NCI-H2227 (cell line): ENCODE measurements at regions not wholly inside any gene's neighbourhood (a gene's known extent, or its start where the extent isn't known, plus 50 kb on each side); places are given as distances from the start of the nearest gene placed in this dataset.

Experiments
- DNase-seq: peaks from one replicate; lab custom pipeline; 2025; ENCODE audit not compliant: unreplicated experiment; lab: John Stamatoyannopoulos, UW

DNA sequence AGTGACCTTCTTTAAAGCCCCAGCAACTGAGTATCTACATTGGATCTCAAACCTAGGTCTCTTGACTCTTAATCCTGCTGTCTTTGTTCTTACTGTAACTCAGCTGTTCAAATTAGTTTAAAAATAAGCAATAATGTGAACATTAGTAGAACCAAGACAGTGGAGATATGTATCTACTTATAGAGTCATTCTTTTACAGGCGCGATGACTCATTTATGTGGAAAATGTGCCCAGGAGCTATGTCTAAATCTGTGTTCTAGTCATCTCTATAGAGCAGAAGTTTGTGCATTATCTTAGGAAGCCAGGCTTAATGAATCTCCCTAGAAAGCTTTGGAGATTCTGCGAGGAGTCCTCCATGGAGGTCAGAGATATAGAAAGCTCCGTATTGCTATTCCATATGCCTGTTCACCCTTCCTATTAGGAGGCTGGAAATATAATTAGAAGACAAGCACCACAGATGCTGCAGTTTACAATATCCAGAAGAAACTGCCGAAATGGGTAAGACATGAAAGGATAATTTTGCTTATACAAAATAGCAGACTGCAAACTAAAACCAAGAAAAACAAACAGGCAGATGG lies 211.6 kb downstream of the TRIB2 start:
- DNase-seq, result no peak

DNA sequence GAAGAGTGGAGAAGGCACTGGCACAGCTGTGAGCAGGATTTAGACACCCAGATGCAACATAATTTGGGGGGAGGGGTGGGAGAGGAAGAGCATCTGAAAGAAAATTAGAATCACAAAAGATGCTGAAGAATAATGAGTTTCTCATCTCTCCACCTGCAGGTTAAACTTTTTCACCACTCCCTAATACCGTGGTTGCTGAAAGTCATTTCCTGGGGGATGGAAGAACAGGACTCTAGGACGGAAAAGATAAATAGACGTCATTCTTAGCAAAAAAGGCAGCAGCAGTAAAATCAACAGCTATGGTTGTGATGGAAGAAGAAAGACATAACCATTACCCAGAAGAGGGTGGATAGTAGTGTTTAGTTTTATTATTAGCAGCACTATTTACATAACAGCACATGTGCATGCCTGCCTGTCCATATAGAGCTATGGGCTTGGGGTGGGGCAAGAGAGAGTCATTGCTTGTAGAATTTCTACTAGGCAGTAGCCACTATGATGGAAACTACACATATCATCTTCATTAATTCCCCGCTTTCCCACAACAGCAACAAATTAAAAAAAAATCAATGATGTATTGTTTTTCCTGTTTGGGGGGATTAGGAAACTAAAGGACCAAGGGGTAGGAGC lies 212.2 kb downstream of the TRIB2 start:
- no peak for DNase-seq

DNA sequence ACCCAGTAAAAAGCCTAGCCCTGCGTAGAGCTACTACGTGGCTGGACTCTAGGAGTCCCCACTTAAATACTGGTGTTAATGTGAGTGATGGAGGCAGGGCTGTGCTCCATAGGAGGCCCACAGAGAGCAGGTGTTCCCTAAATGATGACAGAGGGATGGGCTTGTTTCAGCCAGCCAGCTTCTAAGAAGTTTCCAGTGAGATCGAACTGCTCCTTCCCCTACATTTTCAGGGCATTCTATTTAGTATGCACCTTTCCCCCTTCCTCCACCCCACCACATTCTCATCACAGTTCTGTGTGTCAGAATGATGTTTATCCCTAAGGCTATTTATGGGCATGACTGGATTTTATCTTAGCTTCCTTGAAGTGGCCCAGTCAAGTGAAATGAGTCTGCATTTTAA lies 213.0 kb downstream of the TRIB2 start:
- peak; percentile 4 for DNase-seq

DNA sequence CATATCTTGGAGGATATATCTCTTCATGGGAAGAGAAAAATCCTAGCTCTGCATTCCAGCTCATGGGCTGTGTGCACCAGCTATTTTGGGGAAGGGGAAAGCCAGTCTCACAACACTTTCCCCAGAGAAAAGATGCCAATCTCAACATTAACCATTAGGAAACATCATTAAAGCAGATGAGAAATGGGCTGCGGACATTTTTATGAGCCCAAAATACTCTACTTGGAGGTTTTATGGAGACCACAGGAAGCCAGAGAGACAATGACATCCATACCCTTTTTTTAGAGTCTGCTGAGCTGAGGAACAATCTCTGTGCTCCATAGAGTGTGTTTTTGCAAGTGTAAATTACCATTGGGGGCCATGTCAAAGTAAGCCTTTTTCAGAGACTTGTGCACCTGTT lies 213.7 kb downstream of the TRIB2 start:
- no peak for DNase-seq

DNA sequence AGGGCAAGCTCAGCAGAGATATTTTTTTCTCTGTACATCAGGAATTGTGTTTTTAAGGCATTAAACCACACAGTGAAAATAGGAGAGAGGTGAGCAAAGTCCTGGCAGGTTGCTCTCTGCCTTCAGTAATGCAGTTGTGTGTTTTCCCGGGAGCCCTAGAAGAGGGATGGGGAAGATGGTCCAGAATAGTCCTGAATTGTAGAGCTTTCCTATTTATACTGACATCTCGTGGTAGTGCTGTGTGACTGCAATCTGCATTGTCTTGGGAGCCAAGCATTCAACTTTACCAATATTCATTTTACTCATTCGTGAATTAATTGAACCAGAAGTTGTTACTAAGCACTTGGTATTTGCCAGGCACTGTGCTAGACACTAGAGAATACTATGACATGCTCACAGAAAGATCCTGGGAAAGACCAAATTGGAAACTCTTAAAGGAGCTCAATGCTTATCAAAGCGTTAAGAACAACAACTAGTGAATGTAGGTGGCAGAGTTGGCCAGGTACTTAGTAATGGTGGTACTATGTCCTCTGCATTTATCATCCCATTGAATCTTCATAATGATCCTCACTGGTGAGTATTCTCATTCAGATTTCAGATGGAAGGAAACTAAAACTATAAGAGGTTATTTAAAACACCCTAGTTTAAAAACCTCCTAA lies 214.6 kb downstream of the TRIB2 start:
- peak; percentile 56 for DNase-seq

DNA sequence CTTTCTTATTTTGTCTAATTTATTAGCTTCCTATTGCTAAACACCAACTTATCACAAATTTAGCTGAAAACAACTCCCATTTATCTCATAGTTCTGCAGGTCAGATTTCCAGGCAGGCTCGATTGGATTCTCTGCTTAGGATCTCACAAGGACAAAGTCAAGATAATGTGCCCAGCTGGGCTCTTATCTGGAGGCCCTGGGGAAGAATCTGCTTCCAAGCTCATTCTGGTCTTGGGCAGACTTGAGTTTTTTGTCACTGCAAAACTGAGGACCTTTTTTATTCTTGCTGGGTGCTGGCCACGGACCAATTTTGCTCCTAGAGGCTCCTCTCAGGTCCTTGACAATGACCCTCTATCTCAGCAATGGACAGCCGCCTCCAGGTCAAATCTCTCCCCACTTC lies 215.5 kb downstream of the TRIB2 start:
- no peak for DNase-seq

DNA sequence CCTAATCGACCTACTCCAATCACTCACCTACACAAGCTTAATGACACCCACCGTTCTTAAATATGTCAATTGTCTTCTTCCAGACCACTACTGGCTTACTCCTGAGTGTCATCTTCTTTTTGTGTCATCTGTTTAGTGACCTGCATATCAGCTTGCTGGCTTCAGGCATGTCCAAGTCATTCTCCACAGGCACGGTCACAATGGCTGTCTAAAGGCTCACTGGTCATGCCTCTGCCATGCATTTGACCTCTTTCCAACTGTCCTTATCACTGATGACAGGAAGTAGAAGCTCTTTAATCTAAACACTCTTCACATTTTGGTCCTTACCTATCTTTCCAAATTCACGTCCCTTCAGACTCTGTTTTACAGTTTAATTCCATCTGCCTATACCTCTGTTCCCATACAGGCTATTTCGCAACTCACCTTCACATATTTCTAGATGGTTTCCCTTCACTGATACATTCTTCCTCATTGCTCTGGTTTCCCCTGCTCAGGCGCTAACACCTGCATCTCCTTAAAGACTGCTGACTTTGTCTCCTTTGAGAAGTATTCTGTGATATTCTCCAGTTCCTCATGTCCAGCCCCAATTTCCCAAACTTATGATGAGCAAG lies 217.5 kb downstream of the TRIB2 start:
- no peak for DNase-seq

DNA sequence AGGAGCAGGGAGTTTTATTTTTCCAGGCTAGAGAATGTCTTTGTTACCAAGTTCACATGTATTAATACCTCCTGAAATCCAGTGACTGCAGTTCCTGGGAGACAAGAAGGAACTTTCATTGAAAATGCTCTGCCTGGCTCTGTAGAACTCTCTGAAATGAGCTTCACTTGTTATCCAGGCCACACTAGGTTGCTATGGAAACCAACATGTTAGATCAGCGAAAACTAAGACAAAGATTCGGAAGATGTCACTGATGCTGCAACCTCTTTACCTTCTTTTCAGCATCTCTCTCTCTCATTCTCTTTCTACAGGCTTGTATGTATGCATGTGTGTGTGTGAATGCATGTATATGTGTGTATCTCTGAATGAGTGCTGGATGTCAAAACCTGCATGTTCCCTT lies 218.5 kb downstream of the TRIB2 start:
- DNase-seq, result peak; percentile 26

DNA sequence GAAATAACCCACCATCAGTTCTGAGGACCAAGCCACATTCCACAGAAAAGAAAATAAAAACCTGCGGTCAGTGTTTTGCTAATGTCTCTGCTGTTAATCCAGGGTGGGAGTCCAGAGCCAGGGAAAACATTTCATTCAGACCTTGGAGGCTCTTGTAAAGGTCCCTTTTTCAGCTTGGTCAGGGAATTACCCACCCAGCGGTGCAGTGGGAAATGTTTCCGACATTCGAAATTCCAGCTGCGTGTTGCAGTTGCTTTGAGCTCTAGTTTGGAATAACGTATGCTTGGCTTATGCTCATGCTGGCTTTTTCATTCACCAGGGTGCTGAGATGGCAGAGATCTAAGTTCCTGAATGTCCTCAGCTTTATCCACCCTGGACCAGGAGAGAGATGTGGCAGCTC lies 219.1 kb downstream of the TRIB2 start:
- DNase-seq, result no peak

DNA sequence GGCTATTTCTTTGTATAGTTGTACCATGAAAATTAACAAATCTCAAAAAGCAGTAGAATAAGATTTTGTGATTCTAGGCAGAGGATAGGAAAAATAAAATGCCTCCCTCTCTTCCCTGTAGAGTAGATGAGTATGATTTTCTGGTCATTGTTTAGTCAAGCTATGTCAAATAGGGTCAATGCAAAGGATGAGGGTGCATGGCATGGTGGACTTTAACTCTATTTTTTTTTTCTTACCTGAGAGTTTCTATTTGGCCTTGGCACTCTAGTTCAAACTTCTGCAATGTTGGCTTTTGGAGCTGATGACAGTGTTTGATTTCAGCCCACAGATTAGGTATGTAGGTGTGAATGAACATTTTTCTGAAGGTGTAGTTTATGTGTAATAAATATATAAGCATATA lies 224.5 kb downstream of the TRIB2 start:
- no peak for DNase-seq

DNA sequence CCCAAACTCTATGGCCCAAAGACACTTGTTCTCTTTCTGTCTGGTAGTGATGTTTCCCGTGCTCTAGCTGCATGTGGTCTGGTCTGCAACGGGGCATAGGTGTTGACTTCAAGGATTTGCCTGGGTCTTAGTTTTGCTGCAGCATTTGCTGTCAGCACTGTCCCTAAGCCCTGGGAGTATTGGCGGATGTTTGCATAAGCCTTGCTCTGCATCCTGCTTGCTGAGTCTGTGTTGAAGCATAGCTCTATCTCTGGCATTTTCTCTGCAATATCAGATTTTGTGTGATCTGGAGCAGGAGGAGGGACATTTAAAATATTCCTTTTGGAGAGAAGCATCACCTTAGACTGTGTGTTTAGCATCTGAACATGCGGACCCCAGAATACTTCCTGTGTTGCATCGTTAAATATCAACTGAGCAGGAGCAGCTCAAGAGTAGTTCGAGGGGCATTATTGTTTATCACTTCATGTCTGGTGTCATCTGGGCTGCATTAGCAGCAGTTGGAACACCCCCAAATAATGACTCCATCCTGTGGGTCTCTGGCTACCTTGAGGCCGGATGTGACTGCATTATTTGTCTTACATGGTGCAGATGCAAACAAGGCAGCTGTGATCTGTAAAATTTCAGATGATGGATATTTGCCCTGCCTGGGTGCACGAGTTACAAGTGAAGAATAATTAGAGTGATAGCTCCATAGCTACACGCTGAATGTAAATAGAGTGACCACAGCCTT lies 231.7 kb downstream of the TRIB2 start:
- DNase-seq, result no peak

DNA sequence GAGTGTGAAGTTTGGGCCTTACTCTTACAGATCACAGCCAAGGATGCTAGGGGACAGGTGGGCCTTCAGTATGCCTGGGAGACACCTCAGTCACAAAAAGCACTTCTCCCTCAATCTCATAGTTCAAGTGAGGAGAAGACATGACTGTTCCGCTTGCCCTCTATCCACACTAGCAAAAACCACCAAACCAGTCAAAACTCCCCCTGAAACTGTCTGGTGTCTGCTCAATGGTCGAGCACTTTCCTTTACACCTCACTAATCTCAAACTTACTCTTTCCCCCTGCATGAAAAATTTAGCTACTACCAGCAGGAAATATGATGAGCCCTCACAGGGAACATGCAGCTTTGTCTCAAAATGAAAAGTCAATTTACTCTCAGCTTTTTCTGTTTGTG lies 232.2 kb downstream of the TRIB2 start:
- DNase-seq, result no peak

DNA sequence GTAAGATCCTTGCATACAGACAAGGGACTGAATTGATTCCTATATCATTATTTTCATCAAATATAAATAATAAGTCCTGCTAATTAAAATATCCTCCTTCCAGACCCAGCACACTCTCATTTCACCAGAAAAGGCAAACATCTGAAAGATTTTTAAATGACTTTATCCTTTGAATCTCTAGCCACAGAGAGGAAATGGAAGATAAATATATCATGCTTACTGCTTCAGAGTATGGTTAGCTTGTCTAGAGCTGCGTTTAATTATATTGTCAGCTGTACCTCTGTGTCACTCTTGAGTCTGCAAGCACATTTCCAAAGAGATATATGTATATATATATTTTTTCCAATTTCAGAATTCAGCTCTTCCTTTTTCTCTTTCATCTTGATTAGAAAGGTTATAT lies 232.7 kb downstream of the TRIB2 start:
- no peak for DNase-seq

DNA sequence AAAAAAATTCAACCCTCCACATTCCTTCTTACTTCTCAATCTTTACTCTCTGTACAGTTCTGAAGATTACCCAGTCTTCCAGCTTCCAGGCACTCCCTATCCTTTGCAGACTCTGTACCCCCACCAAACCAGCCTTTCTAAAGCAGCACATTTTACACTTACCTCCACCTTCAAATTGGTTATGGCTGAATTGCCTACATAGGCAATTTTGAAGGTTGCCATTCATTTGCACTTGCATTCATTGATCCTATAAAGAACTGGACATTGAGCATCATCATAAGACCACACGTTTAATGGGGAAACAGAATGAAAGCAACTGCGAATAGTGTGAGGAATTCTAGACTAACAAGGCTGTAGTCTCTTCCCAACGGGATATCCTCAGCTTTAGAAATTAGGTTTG lies 233.4 kb downstream of the TRIB2 start:
- no peak for DNase-seq

DNA sequence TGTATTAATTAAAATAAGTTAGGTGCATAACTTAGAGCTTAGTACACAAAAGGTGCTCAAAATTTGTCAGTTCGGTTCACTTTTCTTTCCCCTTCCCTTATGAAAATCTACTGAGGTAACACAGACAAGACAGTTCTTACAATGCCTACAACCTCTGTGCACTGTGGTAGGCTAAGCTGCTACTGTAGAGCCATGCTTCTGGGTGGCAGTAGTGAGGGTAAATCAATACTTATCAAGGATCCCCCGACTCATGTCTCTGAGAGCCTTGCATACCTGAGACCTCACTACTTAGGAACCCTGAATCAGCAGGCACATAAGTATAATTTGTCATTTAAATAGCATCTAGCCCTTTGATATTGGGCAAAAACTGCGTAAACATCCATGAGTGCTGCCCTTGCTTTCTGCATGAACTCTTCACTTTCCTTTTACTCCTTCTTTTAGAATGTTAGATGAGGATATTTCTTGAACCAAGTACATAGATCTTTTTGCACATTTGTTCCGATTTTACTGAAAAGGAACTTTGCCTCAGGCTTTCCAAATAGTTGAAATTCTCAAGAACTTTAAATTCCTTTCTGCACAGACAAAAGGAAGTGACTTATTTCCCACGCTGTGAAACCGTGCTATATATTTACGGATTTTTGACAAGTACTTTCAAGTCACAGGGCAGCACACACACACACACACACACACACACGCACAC lies 234.4 kb downstream of the TRIB2 start:
- DNase-seq, result no peak

DNA sequence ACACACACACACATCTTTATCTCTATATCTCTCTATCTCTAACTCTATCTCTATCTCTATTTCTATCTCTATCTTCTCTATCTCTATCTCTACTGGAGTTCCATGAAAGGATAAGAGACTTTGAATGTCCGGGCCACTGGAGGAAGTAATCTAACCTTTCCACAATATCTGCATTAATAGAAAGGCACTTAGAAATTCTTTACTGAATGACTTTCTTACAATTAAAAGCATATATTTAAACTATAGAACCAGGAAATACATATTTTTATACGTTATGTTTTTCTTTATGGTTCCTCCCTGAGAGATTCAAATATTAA lies 234.9 kb downstream of the TRIB2 start:
- no peak for DNase-seq

DNA sequence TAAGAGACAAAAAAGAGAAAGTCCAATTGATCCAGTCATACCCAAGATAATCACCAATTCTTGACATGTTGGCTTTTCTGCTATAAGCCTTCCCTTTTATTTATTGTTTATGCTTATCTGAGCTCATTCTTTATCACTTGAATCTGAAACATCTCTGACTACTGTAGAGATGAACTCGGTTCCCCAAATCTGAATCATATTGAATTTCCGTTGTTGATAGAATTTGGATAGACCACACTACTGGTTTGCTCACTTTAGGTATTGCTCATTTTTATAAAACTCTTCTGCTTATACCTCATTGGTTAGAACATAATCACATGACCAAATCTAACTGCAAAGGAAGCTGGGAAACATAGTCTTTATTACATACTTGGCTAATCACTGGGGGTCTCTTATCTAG lies 236.9 kb downstream of the TRIB2 start:
- DNase-seq, result no peak

DNA sequence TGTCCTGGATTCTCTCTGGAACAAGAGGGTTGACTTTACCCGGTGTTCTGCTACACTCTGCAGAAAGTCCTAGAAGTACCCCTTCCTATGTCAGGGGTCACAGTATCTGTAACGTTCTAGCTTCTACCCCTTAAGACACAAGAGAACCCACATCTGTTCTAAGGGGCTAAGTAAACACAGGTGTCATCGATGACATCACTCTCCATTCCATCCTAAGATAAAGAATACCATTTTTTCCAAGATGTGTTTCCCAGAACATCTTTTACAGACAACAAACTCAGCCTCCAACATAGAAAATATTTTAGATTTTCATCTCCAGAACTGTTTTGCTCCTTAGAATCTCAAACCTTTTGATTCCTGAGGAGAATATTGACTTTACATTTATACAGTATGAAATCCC lies 239.1 kb downstream of the TRIB2 start:
- no peak for DNase-seq

DNA sequence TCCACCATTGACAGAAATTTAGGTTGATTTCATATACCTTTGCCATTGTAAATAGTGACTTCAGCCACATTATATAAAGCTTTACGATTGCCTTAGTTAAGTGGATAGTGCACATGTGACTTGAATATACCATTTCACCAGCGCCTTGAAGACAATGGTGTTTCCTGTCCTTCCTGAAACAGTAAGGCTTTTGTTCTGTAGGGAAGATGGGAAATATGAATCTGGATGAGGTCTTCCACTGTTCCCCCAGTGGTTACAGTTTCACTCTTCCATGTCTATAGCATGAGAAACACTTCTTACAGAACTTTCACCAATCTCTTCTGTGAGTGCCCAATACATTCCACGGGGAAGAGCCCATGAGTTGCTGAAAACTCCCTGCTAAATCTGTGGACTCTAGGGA lies 240.5 kb downstream of the TRIB2 start:
- no peak for DNase-seq

DNA sequence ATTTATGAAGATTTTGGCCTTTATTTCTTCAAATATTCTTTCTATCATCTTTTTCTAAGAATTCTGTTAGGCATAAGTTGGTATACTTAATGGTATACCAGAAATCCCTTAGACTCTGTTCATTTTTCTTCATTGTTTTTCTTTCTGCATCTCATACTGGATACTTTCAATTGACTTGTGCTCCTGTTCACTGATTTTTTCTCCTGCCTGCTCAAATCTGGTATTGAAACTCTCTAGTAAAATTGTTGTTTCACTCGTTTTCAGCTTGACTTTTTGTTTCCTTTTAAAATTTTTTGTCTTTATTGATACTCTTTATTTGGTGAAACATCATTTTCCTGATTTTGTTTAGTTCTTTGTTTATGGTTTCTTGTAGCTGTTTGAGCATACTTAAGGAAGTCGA lies 243.2 kb downstream of the TRIB2 start:
- no peak for DNase-seq

DNA sequence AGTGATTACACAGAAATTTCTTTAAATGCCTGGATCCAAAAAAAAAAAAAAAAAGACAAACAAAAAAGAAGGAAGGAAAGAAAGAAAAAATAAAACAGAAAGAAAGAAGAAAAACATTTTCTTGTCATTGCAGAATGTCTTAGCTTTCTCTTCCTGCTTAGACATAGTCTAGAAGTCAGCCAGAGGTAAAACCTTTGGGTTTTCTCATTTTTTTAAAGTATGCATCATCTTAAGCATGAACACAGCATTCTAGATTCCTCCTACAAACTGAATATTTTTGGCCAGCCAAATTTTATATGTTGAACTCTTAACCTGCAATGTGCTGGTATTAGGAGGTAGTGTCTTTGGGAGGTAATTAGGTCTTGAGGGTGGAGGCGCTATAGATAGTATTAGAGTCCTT lies 243.9 kb downstream of the TRIB2 start:
- DNase-seq, result no peak
